HEK293T (cell line): ENCODE measurements at regions not wholly inside any gene's neighbourhood (a gene's known extent, or its start where the extent isn't known, plus 50 kb on each side); places are given as distances from the start of the nearest gene placed in this dataset.

ENCODE experiments used
- BHLHE40 ChIP-seq: fragments of 450-650 bp; IDR thresholded peaks from 2 replicates; pipeline ENCODE4 v1.6.1; 2016; ENCODE audit warnings: mild to moderate bottlenecking, moderate library complexity, borderline replicate concordance
- CTBP1 ChIP-seq: fragments of 450-650 bp; IDR thresholded peaks from 2 replicates; pipeline ENCODE4 v1.6.1; 2016; ENCODE audit warnings: borderline replicate concordance
- FOXM1 ChIP-seq: fragments of 450-650 bp; IDR thresholded peaks from 2 replicates; pipeline ENCODE4 v1.6.1; 2017; ENCODE audit warnings: mild to moderate bottlenecking, borderline replicate concordance
- L3MBTL2 ChIP-seq: fragments of 450-650 bp; conservative IDR thresholded peaks from 2 replicates; pipeline ENCODE4 v1.6.1; 2016; ENCODE audit warnings: mild to moderate bottlenecking
- LEF1 ChIP-seq: fragments of 450-650 bp; IDR thresholded peaks from 2 replicates; pipeline ENCODE4 v1.6.1; 2017; ENCODE audit warnings: mild to moderate bottlenecking, borderline replicate concordance
- SP1 ChIP-seq: fragments of 450-650 bp; IDR thresholded peaks from 2 replicates; pipeline ENCODE4 v1.6.1; 2017
- TF ChIP-seq, protein P1 (sequence below): fragments of 450-650 bp; IDR thresholded peaks from 2 replicates; pipeline ENCODE4 v1.6.1; 2016

DNA sequence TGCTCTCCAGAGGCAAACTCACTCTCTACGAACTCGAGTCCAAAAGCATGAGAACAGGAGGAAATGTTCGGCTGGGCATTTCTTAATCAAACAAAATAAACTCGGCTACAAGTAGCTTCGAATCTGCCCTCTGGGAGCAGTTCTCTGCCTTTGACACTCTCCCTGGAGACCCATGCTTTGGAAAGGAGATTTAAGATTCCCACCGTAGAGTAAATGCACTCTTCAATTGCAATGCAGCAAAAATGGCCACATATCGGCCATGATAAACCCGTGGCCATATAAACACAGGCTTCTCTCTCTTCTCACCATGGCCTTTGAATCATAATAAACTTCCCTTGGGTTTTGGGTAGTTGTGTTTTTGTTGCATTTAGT is 215.4 kb downstream of the TOMM20 start:
- no peak for TF ChIP-seq L3MBTL2
- TF ChIP-seq CTBP1, result no peak
- no peak for TF ChIP-seq FOXM1
- TF ChIP-seq SP1, result no peak
- TF ChIP-seq BHLHE40, result no peak
- TF ChIP-seq LEF1, result no peak
- TF ChIP-seq, protein P1, sequence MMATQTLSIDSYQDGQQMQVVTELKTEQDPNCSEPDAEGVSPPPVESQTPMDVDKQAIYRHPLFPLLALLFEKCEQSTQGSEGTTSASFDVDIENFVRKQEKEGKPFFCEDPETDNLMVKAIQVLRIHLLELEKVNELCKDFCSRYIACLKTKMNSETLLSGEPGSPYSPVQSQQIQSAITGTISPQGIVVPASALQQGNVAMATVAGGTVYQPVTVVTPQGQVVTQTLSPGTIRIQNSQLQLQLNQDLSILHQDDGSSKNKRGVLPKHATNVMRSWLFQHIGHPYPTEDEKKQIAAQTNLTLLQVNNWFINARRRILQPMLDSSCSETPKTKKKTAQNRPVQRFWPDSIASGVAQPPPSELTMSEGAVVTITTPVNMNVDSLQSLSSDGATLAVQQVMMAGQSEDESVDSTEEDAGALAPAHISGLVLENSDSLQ, result no peak
